ENCODE measurements at regions not wholly inside any gene's neighbourhood (a gene's known extent, or its start where the extent isn't known, plus 50 kb on each side); places are given as distances from the start of the nearest gene placed in this dataset.
"Not testable (repeated sequence)": the region's sequence is repeated elsewhere in the genome, so short reads cannot be mapped to it uniquely, and the experiment has no call there.

DNA sequence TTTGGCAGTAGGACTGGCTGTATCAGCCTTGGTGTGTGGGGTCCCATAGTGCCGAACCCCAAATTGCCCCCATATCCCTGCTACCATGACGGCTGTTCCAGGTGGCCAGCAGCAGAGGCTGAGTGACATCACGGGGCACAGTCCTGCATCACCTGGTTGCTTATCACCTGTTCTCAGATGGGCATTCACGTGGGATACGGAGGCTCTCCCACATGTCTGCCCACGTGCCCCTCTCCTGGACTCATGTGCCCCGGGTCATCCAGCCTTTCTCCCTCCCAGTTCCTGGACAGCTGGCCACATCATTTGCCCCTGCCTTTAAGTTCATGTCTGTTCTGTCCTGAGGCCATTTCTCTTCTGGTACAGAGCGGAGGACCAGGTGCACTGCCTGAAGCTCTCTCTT lies 431.0 kb upstream of the B3GAT1 start:
- no peak overlapping the region for H3K27ac ChIP-seq (ENCODE audit: poor library complexity, severe bottlenecking)
- no peak for ATAC-seq (ENCODE audit: low read depth)
- DNase-seq (ENCODE audit: low spot score) = no peak
- H3K4me1 ChIP-seq (ENCODE audit: insufficient read depth, poor library complexity, severe bottlenecking) = no peaks in the 10 kb centered on the region
- H3K27me3 ChIP-seq (ENCODE audit: insufficient read depth, poor library complexity, severe bottlenecking) = peaks cover 6% of the 10 kb centered on the region
- no peak overlapping the region for H3K4me3 ChIP-seq (ENCODE audit: severe bottlenecking)
- H3K9me3 ChIP-seq (ENCODE audit: severe bottlenecking) = no peaks in the 10 kb centered on the region
- TF ChIP-seq, protein P1, sequence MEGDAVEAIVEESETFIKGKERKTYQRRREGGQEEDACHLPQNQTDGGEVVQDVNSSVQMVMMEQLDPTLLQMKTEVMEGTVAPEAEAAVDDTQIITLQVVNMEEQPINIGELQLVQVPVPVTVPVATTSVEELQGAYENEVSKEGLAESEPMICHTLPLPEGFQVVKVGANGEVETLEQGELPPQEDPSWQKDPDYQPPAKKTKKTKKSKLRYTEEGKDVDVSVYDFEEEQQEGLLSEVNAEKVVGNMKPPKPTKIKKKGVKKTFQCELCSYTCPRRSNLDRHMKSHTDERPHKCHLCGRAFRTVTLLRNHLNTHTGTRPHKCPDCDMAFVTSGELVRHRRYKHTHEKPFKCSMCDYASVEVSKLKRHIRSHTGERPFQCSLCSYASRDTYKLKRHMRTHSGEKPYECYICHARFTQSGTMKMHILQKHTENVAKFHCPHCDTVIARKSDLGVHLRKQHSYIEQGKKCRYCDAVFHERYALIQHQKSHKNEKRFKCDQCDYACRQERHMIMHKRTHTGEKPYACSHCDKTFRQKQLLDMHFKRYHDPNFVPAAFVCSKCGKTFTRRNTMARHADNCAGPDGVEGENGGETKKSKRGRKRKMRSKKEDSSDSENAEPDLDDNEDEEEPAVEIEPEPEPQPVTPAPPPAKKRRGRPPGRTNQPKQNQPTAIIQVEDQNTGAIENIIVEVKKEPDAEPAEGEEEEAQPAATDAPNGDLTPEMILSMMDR (IDR thresholded peaks at IDR 0.05; ENCODE audit: poor library complexity, severe bottlenecking) = no peak
- H3K36me3 ChIP-seq (ENCODE audit: low read depth) = no peaks in the 10 kb centered on the region

DNA sequence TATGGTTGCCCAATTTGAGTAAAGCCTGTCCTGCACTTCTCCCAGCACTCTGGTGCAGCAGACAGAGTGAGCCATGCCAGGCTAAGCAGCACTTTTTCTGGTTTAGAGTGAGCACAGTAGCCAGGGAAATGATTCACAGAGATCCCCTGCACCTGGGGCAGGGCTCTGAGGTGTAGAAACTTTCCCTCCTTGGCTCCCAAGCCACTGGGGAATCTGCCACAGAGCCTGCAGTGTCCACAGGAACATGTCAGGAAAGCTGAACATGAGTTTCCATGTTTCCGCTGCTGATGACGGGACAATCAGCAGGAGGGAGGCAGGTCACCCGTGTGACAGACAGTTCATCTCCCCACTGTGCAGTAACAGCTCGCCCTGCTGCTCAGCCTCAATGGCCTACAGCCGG lies 429.9 kb upstream of the B3GAT1 start:
- no peak overlapping the region for H3K27ac ChIP-seq (ENCODE audit: poor library complexity, severe bottlenecking)
- no peak for DNase-seq (ENCODE audit: low spot score)
- TF ChIP-seq, protein P1 (IDR thresholded peaks at IDR 0.05; ENCODE audit: poor library complexity, severe bottlenecking) = no peak
- no peaks in the 10 kb centered on the region for H3K9me3 ChIP-seq (ENCODE audit: severe bottlenecking)
- ATAC-seq (ENCODE audit: low read depth) = no peak
- no peaks in the 10 kb centered on the region for H3K4me1 ChIP-seq (ENCODE audit: insufficient read depth, poor library complexity, severe bottlenecking)
- no peaks in the 10 kb centered on the region for H3K36me3 ChIP-seq (ENCODE audit: low read depth)
- H3K4me3 ChIP-seq (ENCODE audit: severe bottlenecking) = no peak overlapping the region
- H3K27me3 ChIP-seq (ENCODE audit: insufficient read depth, poor library complexity, severe bottlenecking) = peaks cover 6% of the 10 kb centered on the region

DNA sequence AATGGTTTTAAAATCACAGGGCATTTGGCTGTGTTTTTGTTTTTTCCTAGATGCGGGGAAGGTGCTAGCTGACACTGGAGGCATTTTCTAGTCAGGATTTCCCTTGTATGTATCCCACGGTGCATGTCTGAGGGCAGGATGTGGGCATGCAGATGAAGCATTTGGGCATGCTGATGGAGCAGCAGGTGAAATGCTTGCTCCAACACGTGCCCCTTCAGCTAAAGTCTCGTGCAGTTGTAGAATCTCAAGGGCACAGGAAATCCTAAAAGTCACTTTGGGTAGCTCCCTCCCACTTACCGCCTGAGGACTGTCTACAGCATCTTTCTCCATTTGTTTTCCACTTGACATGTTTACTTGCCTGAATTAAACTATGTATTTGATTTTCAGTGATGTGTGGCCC lies 429.4 kb upstream of the B3GAT1 start:
- Histone ChIP-seq H3K9me3 (ENCODE audit: severe bottlenecking) (no peaks in the 10 kb centered on the region), H3K4me1 (ENCODE audit: insufficient read depth, poor library complexity, severe bottlenecking) (no peaks in the 10 kb centered on the region), H3K4me3 (ENCODE audit: severe bottlenecking) (no peak overlapping the region), H3K27me3 (ENCODE audit: insufficient read depth, poor library complexity, severe bottlenecking) (peaks cover 6% of the 10 kb centered on the region), H3K36me3 (ENCODE audit: low read depth) (no peaks in the 10 kb centered on the region), H3K27ac (ENCODE audit: poor library complexity, severe bottlenecking) (no peak overlapping the region)
- ATAC-seq (ENCODE audit: low read depth) (no peak), DNase-seq (ENCODE audit: low spot score) (no peak)
- TF ChIP-seq, protein P1 (IDR thresholded peaks at IDR 0.05; ENCODE audit: poor library complexity, severe bottlenecking) = no peak

DNA sequence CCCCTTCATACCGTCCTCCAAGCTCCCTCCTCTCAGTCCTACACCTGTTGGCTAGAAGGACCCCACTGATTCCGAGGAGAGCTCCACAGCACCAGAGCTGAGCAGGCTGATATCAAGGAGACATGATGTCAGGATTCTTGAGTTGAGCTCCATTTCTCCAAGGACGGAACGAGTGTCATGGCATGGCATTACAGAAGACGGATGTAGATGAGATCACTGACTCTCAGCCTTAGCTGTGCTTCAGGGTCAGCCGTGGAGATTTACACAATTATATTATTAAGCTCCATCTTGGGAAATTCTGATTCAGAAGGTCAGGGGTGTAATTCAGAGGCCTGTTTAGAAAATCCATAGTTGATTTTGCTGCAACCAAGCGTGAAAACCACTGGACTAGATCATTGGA lies 428.9 kb upstream of the B3GAT1 start:
- peaks cover 6% of the 10 kb centered on the region for H3K27me3 ChIP-seq (ENCODE audit: insufficient read depth, poor library complexity, severe bottlenecking)
- ATAC-seq (ENCODE audit: low read depth) (no peak), DNase-seq (ENCODE audit: low spot score) (no peak)
- H3K9me3 ChIP-seq (ENCODE audit: severe bottlenecking) = no peaks in the 10 kb centered on the region
- TF ChIP-seq, protein P1 (IDR thresholded peaks at IDR 0.05; ENCODE audit: poor library complexity, severe bottlenecking) = no peak
- no peak overlapping the region for H3K27ac ChIP-seq (ENCODE audit: poor library complexity, severe bottlenecking)
- no peak overlapping the region for H3K4me3 ChIP-seq (ENCODE audit: severe bottlenecking)
- no peaks in the 10 kb centered on the region for H3K4me1 ChIP-seq (ENCODE audit: insufficient read depth, poor library complexity, severe bottlenecking)
- H3K36me3 ChIP-seq (ENCODE audit: low read depth) = no peaks in the 10 kb centered on the region

DNA sequence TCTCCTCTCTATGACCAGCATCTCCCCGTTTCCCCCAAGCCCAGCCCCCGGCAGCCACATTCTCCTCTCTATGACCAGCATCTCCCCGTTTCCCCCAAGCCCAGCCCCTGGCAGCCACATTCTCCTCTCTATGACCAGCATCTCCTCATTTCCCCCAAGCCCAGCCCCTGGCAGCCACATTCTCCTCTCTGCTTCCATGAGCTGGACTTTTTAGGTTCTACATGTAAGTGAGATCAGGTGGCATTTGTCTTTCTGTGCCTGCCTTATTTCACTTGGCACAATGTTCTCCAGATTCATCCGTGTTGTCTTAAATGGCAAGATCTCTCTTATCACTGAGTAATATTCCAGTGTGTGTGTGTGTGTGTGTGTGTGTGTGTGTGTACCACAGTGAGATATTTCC lies 428.1 kb upstream of the B3GAT1 start:
- H3K4me3 ChIP-seq (ENCODE audit: severe bottlenecking); DNase-seq (ENCODE audit: low spot score); ATAC-seq (ENCODE audit: low read depth); H3K27me3 ChIP-seq (ENCODE audit: insufficient read depth, poor library complexity, severe bottlenecking); H3K36me3 ChIP-seq (ENCODE audit: low read depth); H3K9me3 ChIP-seq (ENCODE audit: severe bottlenecking); H3K4me1 ChIP-seq (ENCODE audit: insufficient read depth, poor library complexity, severe bottlenecking); H3K27ac ChIP-seq (ENCODE audit: poor library complexity, severe bottlenecking): not testable (repeated sequence)
